Caki2 (cell line): ENCODE measurements at regions not wholly inside any gene's neighbourhood (a gene's known extent, or its start where the extent isn't known, plus 50 kb on each side); places are given as distances from the start of the nearest gene placed in this dataset.
"Not testable (repeated sequence)": the region's sequence is repeated elsewhere in the genome, so short reads cannot be mapped to it uniquely, and the experiment has no call there.

Experiments used
- DNase-seq: peaks from one replicate; pipeline ENCODE4 v3.0.0-alpha.2; 2015; ENCODE audit warnings: low read depth
- in situ Hi-C: cut with HindIII; loops from 2 replicates; pipeline ENCODE4 v1.10.0; 2016; ENCODE audit warnings: low sequenced_read_pairs, low pct_unique_long_range_greater_than_20kb, mixed read lengths

GRCh38 chr2:2795438-2796091, 464.5 kb upstream of the MYT1L start:
- no peak for DNase-seq
- in situ Hi-C loops, result no loop called here

GRCh38 chr2:2793925-2794560, 463.0 kb upstream of the MYT1L start:
- DNase-seq, result no peak
- in situ Hi-C loops, result no loop called here

GRCh38 chr2:2793514-2793913, 462.4 kb upstream of the MYT1L start:
- in situ Hi-C loops, result no loop called here

GRCh38 chr2:2791606-2792005, 460.5 kb upstream of the MYT1L start:
- DNase-seq, result no peak
- in situ Hi-C loops, result no loop called here

More at GRCh38 chr2:2793514-2793913, 462.4 kb upstream of the MYT1L start:
- DNase-seq, result no peak

GRCh38 chr2:2791031-2791430, 460.0 kb upstream of the MYT1L start:
- no peak for DNase-seq
- in situ Hi-C loops, result no loop called here

- in situ Hi-C loops, result no loop called here
- no peak for DNase-seq
These were observed 457.0 kb upstream of the MYT1L start for GRCh38 chr2:2788076-2788475.

- in situ Hi-C loops, result no loop called here
- no peak for DNase-seq
These were observed 456.3 kb upstream of the MYT1L start for GRCh38 chr2:2787301-2787907.

GRCh38 chr2:2782007-2782406, 450.9 kb upstream of the MYT1L start:
- in situ Hi-C loops, result no loop called here
- no peak for DNase-seq

- in situ Hi-C loops, result no loop called here
- DNase-seq, result no peak
These were observed 448.7 kb upstream of the MYT1L start for GRCh38 chr2:2779727-2780126.

- no peak for DNase-seq
- in situ Hi-C loops, result no loop called here
These were observed 446.8 kb upstream of the MYT1L start for GRCh38 chr2:2777876-2778275.

GRCh38 chr2:2777213-2777612, 446.1 kb upstream of the MYT1L start:
- no peak for DNase-seq
- in situ Hi-C loops, result no loop called here

- in situ Hi-C loops, result no loop called here
- DNase-seq, result no peak
These were observed 443.9 kb upstream of the MYT1L start for GRCh38 chr2:2775018-2775417.

- no peak for DNase-seq
- in situ Hi-C loops, result no loop called here
These were observed 442.6 kb upstream of the MYT1L start for GRCh38 chr2:2773692-2774091.

- peak; percentile 7 for DNase-seq
- in situ Hi-C loops, result not testable (repeated sequence)
These were observed 442.0 kb upstream of the MYT1L start for GRCh38 chr2:2773080-2773479.

GRCh38 chr2:2771721-2772411, 440.8 kb upstream of the MYT1L start:
- DNase-seq, result no peak
- in situ Hi-C loops, result no loop called here

GRCh38 chr2:2769481-2770431, 438.7 kb upstream of the MYT1L start:
- no peak for DNase-seq
- in situ Hi-C loops, result no loop called here

- in situ Hi-C loops, result no loop called here
- no peak for DNase-seq
These were observed 437.4 kb upstream of the MYT1L start for GRCh38 chr2:2768476-2768875.

GRCh38 chr2:2767837-2768236, 436.8 kb upstream of the MYT1L start:
- in situ Hi-C loops, result no loop called here
- no peak for DNase-seq
